C1 segment of cervical spinal cord (tissue), 14 donors: ENCODE measurements at regions not wholly inside any gene's neighbourhood (a gene's known extent, or its start where the extent isn't known, plus 50 kb on each side); places are given as distances from the start of the nearest gene placed in this dataset.

ENCODE experiments used
- DNase-seq, 14 donors: peaks; one replicate each; lab custom pipeline; 2025; lab: John Stamatoyannopoulos, UW

GRCh38 chr1:22264464-22265341, 121.8 kb upstream of the WNT4 start:
- no peak for DNase-seq

- no peak for DNase-seq
These were observed 123.2 kb upstream of the WNT4 start for GRCh38 chr1:22266141-22266540.

GRCh38 chr1:22267413-22268175, 124.7 kb upstream of the WNT4 start:
- no peak for DNase-seq

GRCh38 chr1:22268327-22268726, 125.4 kb upstream of the WNT4 start:
- no peak for DNase-seq

- no peak for DNase-seq
These were observed 129.2 kb upstream of the WNT4 start for GRCh38 chr1:22271847-22272801.

- no peak for DNase-seq
These were observed 131.1 kb upstream of the WNT4 start for GRCh38 chr1:22273686-22274681.

GRCh38 chr1:22275167-22275566, 132.3 kb upstream of the WNT4 start:
- DNase-seq, result no peak

- DNase-seq, result peak in 3 of 14 donors; percentile 6 to 24 (median 14)
These were observed 132.9 kb upstream of the WNT4 start for GRCh38 chr1:22275626-22276395.

- no peak for DNase-seq
These were observed 133.5 kb upstream of the WNT4 start for GRCh38 chr1:22276396-22276748.

GRCh38 chr1:22277662-22278061, 134.8 kb upstream of the WNT4 start:
- no peak for DNase-seq

GRCh38 chr1:22279735-22280134, 136.8 kb upstream of the WNT4 start:
- DNase-seq, result no peak

- no peak for DNase-seq
These were observed 137.6 kb upstream of the WNT4 start for GRCh38 chr1:22280526-22280925.

- DNase-seq, result no peak
These were observed 138.8 kb upstream of the WNT4 start for GRCh38 chr1:22281521-22282363.

- no peak for DNase-seq
These were observed 139.6 kb upstream of the WNT4 start for GRCh38 chr1:22282364-22282995.

- DNase-seq, result no peak
These were observed 140.7 kb upstream of the WNT4 start for GRCh38 chr1:22283596-22283995.

- DNase-seq, result no peak
These were observed 141.3 kb upstream of the WNT4 start for GRCh38 chr1:22284236-22284635.

- DNase-seq, result no peak
These were observed 142.1 kb upstream of the WNT4 start for GRCh38 chr1:22284906-22285548.
